ENCODE measurements at regions not wholly inside any gene's neighbourhood (a gene's known extent, or its start where the extent isn't known, plus 50 kb on each side); places are given as distances from the start of the nearest gene placed in this dataset.

DNA sequence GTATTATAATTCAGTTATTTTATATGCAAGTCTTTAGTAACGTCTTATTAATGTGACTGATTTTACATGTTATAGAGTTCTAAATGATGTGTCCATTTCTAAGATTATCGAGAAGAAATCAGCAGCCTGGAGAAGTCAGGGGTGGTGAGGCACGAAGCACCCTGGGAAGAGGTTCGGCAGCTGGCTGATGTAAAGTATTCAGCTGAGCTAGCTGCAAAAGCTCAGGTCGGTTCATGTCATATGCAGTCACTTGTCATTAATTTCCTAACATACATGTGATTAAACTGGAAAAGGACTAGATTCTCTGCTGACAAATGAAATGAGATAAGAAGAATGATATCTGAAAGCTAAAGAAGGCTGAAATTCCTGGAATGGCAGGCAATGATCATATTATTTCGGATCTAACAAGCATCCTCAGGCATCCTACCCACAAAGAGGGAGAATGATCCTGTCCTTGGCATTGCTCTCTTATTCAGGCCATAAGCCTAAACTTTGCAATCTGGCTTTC is 383.0 kb upstream of the SLITRK1 start:
- Histone ChIP-seq H3K4me3 (no peak overlapping the region), H3K36me3 (ENCODE audit: insufficient read depth) (no peaks in the 10 kb centered on the region), H3K9me2 (ENCODE audit: insufficient read depth) (no peaks in the 10 kb centered on the region), H3F3A (replicated peaks; ENCODE audit: low read depth) (no peaks in the 10 kb centered on the region), H2AFZ (peak overlapping the region; percentile 19; the same call in 1 of the 2 replicates), H3K27ac (ENCODE audit: low read depth) (no peak overlapping the region), H3K4me2 (no peak overlapping the region), H3K27me3 (ENCODE audit: insufficient read depth) (no peaks in the 10 kb centered on the region), H3K79me2 (replicated peaks; ENCODE audit: insufficient read depth) (no peaks in the 10 kb centered on the region), H3K4me1 (ENCODE audit: insufficient read depth) (no peaks in the 10 kb centered on the region), H4K20me1 (replicated peaks; ENCODE audit: insufficient read depth) (no peaks in the 10 kb centered on the region)
- Mint-ChIP-seq H3K36me3 (ENCODE audit: low read depth) (no peaks in the 10 kb centered on the region), H3K27me3 (ENCODE audit: insufficient read depth, low read depth, poor library complexity) (no peaks in the 10 kb centered on the region), H3K4me3 (no peak overlapping the region), H3K9me3 (no peaks in the 10 kb centered on the region), H3K4me1 (peaks cover 4% of the 10 kb centered on the region; the same call in 2 of the 3 replicates), H3K27ac (no peak overlapping the region)
- no peak for DNase-seq (ENCODE audit: low spot score)
- ATAC-seq = no peak
- no peak for TF ChIP-seq CTCF (conservative IDR thresholded peaks at IDR 0.05; ENCODE audit: low read depth in 2 of 2)
- TF ChIP-seq EZH2 (IDR thresholded peaks at IDR 0.05; ENCODE audit: low read depth, unreplicated experiment) = no peak
- no peak for TF ChIP-seq STAT1 (IDR thresholded peaks at IDR 0.05; ENCODE audit: unreplicated experiment)
- no peak for TF ChIP-seq NANOG (IDR thresholded peaks at IDR 0.05; ENCODE audit: borderline replicate concordance)
- no peak for TF ChIP-seq ZNF331 (CRISPR knock-in tag; IDR thresholded peaks at IDR 0.05; ENCODE audit: low read depth)
- TF ChIP-seq, protein P1, sequence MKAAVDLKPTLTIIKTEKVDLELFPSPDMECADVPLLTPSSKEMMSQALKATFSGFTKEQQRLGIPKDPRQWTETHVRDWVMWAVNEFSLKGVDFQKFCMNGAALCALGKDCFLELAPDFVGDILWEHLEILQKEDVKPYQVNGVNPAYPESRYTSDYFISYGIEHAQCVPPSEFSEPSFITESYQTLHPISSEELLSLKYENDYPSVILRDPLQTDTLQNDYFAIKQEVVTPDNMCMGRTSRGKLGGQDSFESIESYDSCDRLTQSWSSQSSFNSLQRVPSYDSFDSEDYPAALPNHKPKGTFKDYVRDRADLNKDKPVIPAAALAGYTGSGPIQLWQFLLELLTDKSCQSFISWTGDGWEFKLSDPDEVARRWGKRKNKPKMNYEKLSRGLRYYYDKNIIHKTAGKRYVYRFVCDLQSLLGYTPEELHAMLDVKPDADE (IDR thresholded peaks at IDR 0.05) = no peak
- TF ChIP-seq ZNF462 (CRISPR knock-in tag; IDR thresholded peaks at IDR 0.05) = no peak
- TF ChIP-seq POLR2AphosphoS5 (IDR thresholded peaks at IDR 0.05; ENCODE audit: low read depth) = no peak
- TF ChIP-seq EZH2phosphoT487 (IDR thresholded peaks at IDR 0.05; ENCODE audit: unreplicated experiment) = no peak
- no peak for TF ChIP-seq CREB1 (CRISPR knock-in tag; IDR thresholded peaks at IDR 0.05; ENCODE audit: low read depth)
- TF ChIP-seq JUNB (IDR thresholded peaks at IDR 0.05; ENCODE audit: unreplicated experiment) = no peak
- no peak for TF ChIP-seq ZNF114 (CRISPR knock-in tag; IDR thresholded peaks at IDR 0.05)
